ENCODE measurements at regions not wholly inside any gene's neighbourhood (a gene's known extent, or its start where the extent isn't known, plus 50 kb on each side); places are given as distances from the start of the nearest gene placed in this dataset.
"Not testable (repeated sequence)": the region's sequence is repeated elsewhere in the genome, so short reads cannot be mapped to it uniquely, and the experiment has no call there.

DNA sequence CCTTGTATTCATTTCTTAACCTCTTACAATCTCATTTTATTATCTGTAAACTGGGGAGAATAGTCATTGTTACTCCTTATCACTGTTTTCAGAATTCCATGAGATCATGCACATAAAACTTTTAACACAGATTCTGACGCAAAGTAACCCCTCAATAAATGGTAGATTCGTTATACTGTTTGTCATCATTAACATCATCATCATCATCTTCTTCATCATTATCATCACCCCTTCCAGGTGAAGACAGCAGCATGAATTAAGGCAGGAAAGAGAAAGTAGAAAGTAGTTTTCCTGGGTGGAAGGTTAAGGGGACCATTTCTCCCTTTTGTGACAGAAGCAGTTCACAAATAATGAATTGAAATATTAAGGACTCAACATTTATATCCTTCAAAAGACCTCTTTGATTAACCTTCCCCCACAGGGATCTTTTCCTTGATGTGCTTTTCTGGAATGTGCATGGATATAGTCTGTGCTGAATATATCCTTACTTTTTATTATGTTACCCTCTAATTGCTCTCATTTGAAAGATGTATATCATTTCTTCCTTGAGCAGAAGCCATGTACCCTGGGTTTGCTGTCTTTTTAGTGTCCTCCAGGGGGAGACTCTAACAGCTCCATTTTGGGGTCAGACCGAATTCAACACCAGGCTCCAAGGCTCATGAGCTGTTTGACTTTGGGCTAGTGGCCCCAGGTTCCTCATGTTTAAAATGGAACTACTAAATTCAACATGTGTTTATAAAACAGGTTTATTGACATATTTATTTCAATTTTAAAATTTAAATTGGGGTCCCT is 1029.9 kb upstream of the WWC1 start:
- peak; percentile 24 for DNase-seq (ENCODE audit: low read depth)

GRCh38 chr5:167263185-167263584 is 1028.3 kb upstream of the WWC1 start:
- no peak for DNase-seq (ENCODE audit: low read depth)

DNA sequence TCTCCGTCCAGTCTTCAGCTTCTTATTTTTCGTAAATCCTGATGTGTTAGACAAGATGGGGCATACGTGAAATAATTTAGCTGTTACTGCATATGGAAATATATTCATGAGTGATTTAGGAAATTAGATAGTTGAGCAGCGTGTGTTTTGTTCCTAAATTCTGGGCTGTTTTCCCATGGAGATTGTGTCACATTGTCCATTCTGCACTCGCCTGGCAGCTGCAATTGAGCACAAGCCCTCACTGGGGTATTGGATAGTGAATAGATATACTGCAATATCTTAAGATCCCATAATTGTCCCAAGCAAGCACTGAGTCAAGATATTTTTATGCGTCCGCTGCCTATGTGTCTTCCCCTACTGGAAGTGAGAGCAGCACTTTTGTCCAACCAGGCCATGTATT is 1027.1 kb upstream of the WWC1 start:
- no peak for DNase-seq (ENCODE audit: low read depth)

GRCh38 chr5:167268337-167268736 is 1023.1 kb upstream of the WWC1 start:
- no peak for DNase-seq (ENCODE audit: low read depth)

DNA sequence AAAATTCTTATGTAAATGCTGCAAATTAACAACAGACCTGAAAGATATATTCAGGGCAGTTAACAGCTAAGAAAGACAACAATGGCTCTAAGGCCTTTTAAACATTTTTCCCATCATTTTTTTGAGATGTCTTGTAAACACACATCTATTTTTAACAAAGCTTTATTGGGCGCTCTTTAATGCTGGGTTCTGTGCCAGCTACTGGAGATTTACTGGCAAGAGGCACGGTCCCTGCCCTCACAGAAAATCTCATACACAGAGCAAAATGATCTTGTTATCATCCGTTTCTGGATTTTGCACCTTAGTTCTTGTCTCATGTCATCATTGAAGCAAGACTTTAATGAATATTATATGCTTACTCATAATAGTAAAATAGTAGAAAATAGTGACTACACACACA is 1022.3 kb upstream of the WWC1 start:
- DNase-seq (ENCODE audit: low read depth): no peak

GRCh38 chr5:167271081-167271480 is 1020.4 kb upstream of the WWC1 start:
- DNase-seq (ENCODE audit: low read depth): no peak

DNA sequence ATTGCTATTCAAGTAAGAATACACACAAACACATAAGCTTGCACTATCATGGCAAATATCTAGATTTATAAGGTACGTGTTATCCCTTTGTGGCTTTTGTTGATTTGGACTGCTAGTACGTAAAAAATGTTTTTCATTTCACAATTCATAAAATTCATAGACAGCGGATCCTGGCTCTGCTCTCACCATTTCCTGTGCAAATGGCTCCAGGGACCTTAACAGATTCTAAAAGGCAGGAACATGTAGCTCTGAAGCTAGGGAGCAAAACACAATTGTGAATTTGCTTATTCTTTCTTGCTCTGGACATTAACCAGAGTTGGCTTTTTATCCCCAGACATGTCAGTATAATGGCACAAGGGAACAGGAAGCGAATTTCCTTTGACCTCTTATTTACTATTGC is 1019.9 kb upstream of the WWC1 start:
- DNase-seq (ENCODE audit: low read depth): no peak

DNA sequence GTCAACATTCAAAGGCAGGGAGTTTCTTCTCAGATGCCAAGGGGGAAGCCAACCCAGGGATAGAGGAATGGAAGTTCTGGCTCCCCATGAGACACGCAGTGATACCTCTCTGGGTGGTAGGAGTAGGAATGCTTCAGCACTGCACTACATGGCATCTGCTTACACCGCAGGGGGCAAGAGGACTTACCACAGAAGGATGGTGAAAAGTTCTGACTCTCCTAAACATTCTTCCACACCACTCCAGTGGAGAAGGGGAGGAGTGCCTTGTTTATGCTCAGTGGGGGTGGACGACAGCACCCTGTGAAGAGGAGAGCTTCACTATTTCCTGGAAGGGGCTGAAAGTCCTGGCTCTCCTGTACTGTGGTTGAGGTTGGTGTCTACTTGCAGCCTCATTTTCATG is 1011.3 kb upstream of the WWC1 start:
- peak; percentile 22 for DNase-seq (ENCODE audit: low read depth)

DNA sequence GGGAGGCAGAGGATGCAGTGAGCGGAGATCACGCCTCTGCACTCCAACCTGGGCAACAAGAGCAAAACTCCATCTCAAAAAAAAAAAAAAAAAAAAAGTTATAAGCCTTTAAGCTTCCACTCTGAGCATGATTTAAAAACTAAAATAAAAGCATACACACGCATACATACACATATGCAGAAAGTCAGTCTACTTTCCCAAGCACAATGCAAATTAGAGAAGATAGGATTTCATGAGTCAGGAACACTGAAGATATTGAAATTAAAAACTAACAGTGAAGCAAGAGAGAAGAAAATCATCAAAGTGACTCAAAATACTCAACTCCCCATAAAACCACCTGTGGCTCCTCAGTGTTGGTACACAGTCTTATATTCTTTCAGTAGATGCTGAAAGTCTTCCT is 1009.5 kb upstream of the WWC1 start:
- DNase-seq (ENCODE audit: low read depth): no peak

- no peak for DNase-seq (ENCODE audit: low read depth)
Measured at GRCh38 chr5:167283691-167284090, 1007.8 kb upstream of the WWC1 start.

DNA sequence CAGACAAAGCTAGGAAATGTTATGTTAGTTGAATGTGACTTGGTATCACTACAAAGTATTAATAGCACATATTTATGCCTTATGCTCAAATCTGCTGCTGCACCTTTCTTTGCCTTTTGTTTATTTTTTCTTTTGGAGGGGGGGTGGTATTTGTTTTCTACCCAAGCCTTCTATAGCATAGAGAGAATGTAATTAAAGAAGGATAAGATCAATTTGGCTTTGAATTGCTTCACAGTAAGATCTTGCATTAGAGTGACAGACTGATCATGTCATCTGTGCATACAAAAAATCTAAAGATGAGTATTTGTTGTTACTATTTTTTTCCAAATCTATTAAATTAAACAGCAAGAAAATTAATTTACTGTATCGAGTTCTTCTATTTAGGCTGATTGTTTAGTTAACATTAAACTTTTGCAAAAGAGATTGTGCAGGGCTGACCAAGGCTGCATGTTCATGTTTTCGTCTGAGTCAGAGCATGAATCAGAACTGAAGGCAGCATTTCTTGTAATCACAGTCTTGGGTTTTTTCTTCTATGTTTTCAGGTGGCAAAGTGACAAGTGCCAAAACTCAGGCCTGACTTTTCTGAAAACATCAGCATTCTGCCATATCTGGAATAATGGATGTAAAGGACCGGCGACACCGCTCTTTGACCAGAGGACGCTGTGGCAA is 1007.1 kb upstream of the WWC1 start:
- peak; percentile 38 for DNase-seq (ENCODE audit: low read depth)

- DNase-seq (ENCODE audit: low read depth): no peak
Measured at GRCh38 chr5:167285591-167285990, 1005.9 kb upstream of the WWC1 start.

DNA sequence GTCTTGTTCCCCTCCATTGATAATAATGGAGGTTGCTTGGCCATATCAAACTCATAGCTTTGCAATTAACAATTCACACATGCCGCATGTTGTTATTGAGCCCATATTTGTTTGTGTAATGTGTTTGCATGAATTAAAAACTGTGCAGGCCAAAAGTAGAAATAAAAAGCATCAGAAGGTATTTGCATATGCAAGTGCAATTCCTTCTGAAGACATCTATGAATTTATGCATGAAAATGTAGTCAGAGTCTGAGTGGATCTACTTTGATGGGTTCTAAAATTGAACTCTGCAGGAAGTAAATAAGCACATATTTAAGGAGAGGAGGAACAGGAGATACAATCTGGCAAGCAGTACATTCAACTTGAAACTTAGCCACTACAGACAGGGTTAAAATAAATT is 1004.6 kb upstream of the WWC1 start:
- DNase-seq (ENCODE audit: low read depth): no peak

- no peak for DNase-seq (ENCODE audit: low read depth)
Measured at GRCh38 chr5:167290478-167290877, 1001.0 kb upstream of the WWC1 start.

GRCh38 chr5:167294882-167295680 is 996.4 kb upstream of the WWC1 start:
- DNase-seq (ENCODE audit: low read depth): peak; percentile 82

- no peak for DNase-seq (ENCODE audit: low read depth)
Measured at GRCh38 chr5:167295681-167296005, 995.8 kb upstream of the WWC1 start.

- DNase-seq (ENCODE audit: low read depth): no peak
Measured at GRCh38 chr5:167296066-167296465, 995.4 kb upstream of the WWC1 start.

- peak; percentile 42 for DNase-seq (ENCODE audit: low read depth)
Measured at GRCh38 chr5:167296661-167297060, 994.8 kb upstream of the WWC1 start.

GRCh38 chr5:167299861-167300260 is 991.6 kb upstream of the WWC1 start:
- not testable (repeated sequence) for DNase-seq (ENCODE audit: low read depth)

DNA sequence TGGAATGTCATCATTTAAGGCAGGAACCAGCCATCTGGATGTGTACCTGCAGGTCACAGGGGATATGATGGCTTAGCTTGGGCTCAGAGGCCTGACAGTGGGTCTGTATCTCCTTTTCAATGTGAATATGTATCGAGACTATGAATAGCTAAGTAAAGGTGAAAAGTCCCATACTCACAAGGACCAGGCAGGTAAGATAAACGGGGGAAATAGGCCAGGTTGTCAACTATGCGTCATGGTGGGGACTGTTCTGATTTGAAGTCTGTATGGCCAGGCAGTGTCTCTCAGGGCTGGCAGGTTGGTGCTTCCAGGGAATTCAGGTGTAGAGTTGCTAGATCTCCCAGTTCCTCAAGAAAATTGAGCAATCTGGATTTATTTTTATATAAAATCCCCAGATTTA is 987.9 kb upstream of the WWC1 start:
- no peak for DNase-seq (ENCODE audit: low read depth)

DNA sequence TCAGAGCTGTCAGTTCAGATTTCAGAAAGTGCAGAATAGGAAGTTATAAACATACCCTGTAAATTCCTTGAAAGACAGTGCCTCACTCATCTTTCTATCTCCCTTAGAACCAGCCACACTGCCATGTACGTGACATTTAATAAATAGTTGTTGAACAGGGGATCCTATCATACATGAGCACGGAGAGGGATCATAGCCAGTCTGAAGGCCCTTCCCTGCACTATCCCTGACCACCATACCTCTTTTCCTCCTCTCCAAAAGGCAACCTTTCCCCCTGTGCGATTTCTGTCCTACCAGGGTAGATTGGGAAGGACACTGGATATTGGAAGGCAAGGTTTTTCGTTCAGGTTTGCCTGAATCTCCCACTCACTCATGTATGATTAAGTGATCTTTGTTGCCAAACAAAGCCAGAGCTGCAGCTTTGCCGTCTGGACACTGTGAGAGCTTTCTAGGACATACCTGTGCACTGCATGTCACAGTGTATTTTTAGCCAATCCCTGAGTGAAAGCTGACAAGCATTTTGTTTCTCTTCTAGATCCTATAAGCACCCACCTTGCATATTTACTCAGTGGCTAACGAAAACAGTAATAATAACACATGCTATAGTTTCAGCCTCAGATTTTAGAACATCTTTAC is 986.5 kb upstream of the WWC1 start:
- no peak for DNase-seq (ENCODE audit: low read depth)

- no peak for DNase-seq (ENCODE audit: low read depth)
Measured at GRCh38 chr5:167305591-167306213, 985.7 kb upstream of the WWC1 start.
